ENCODE measurements at regions not wholly inside any gene's neighbourhood (a gene's known extent, or its start where the extent isn't known, plus 50 kb on each side); places are given as distances from the start of the nearest gene placed in this dataset.

DNA sequence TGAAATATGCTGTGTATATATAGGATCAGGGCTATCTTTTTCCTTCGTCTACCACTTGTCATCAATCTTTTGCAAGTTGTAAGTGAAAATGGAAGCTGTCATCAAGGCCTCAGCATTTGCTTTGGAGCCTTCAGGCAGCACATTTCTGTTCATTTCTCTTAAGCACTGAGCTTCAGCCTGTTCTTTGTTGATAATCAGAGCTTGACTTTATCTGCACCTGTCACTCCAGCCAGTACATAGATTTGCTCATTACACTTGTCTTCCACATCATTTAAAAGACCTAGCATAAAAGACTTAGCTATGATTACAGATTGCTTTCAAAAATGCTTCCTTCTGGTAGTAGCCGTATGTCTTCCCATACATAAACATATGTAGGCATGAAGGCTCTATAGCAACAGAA, 189.8 kb upstream of the GRIK2 start:
- Histone ChIP-seq H3K14ac (ENCODE audit: low read length) (no peak overlapping the region), H3K9me3 (ENCODE audit: insufficient read depth, low read depth, low read length) (no peaks in the 10 kb centered on the region), H3K4ac (ENCODE audit: low read depth, low read length) (no peak overlapping the region), H4K12ac (ENCODE audit: low read depth, low read length) (no peak overlapping the region), H2BK120ac (ENCODE audit: insufficient read depth, low read length, poor library complexity) (no peak overlapping the region), H2BK5ac (ENCODE audit: low read depth, low read length, poor library complexity) (no peak overlapping the region), H4K8ac (ENCODE audit: low read depth, low read length) (no peak overlapping the region), H3K9ac (ENCODE audit: low read length) (no peak overlapping the region), H3K27me3 (ENCODE audit: insufficient read depth, low read length) (no peaks in the 10 kb centered on the region), H2AK5ac (ENCODE audit: low read length) (no peak overlapping the region), H2BK12ac (ENCODE audit: low read length) (no peak overlapping the region), H3K36me3 (ENCODE audit: control insufficient read depth in 1 of 2, insufficient read depth in 2 of 2, low read length in 2 of 2) (no peaks in the 10 kb centered on the region), H3K4me2 (ENCODE audit: low read length) (no peak overlapping the region), H3K27ac (ENCODE audit: low read depth, low read length) (no peak overlapping the region), H3K4me3 (ENCODE audit: low read depth, low read length) (no peak overlapping the region), H3K79me2 (ENCODE audit: control insufficient read depth, insufficient read depth, low read length, poor library complexity) (no peaks in the 10 kb centered on the region), H3K18ac (ENCODE audit: low read length) (no peak overlapping the region), H2AFZ (ENCODE audit: insufficient read depth, low read length, poor library complexity) (no peak overlapping the region), H4K91ac (ENCODE audit: low read depth, low read length) (no peak overlapping the region), H3K23ac (ENCODE audit: low read length) (no peak overlapping the region), H3K79me1 (ENCODE audit: low read length) (no peaks in the 10 kb centered on the region), H3K4me1 (ENCODE audit: control insufficient read depth in 1 of 2, insufficient read depth in 2 of 2, low read length in 2 of 2) (no peaks in the 10 kb centered on the region)
- no CpG with 5 or more reads among the region's 2 CpGs for WGBS (ENCODE audit: extremely low coverage, insufficient coverage, insufficient read length)
- DNase-seq: no peak

DNA sequence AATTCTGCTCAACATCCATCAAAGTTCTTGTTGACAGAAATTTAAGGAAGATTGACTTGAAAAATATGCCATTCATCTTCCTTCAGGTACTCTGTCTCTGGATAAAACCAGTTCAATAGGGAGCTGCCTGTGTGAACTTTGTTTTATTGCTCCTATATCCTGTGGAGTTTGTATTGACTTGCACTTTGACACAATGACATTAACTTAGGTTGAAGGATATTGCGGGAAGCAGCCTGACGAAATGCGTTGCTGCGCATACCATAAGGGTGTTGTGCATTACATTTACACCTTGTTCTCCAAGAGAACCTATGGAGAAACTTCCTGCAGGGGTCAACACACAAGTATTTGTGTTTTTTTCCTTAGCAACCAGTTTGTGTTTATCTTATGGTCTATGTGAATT, 185.4 kb upstream of the GRIK2 start:
- Histone ChIP-seq H4K12ac (ENCODE audit: low read depth, low read length) (no peak overlapping the region), H4K8ac (ENCODE audit: low read depth, low read length) (no peak overlapping the region), H3K27ac (ENCODE audit: low read depth, low read length) (no peak overlapping the region), H3K23ac (ENCODE audit: low read length) (no peak overlapping the region), H2BK5ac (ENCODE audit: low read depth, low read length, poor library complexity) (no peak overlapping the region), H3K36me3 (ENCODE audit: control insufficient read depth in 1 of 2, insufficient read depth in 2 of 2, low read length in 2 of 2) (no peaks in the 10 kb centered on the region), H3K9me3 (ENCODE audit: insufficient read depth, low read depth, low read length) (no peaks in the 10 kb centered on the region), H3K79me2 (ENCODE audit: control insufficient read depth, insufficient read depth, low read length, poor library complexity) (no peaks in the 10 kb centered on the region), H3K18ac (ENCODE audit: low read length) (no peak overlapping the region), H3K9ac (ENCODE audit: low read length) (no peak overlapping the region), H3K14ac (ENCODE audit: low read length) (no peak overlapping the region), H2BK120ac (ENCODE audit: insufficient read depth, low read length, poor library complexity) (no peak overlapping the region), H3K27me3 (ENCODE audit: insufficient read depth, low read length) (no peaks in the 10 kb centered on the region), H2AK5ac (ENCODE audit: low read length) (no peak overlapping the region), H2BK12ac (ENCODE audit: low read length) (no peak overlapping the region), H3K4ac (ENCODE audit: low read depth, low read length) (no peak overlapping the region), H3K4me3 (ENCODE audit: low read depth, low read length) (no peak overlapping the region), H3K4me1 (ENCODE audit: control insufficient read depth in 1 of 2, insufficient read depth in 2 of 2, low read length in 2 of 2) (no peaks in the 10 kb centered on the region), H3K4me2 (ENCODE audit: low read length) (no peak overlapping the region), H2AFZ (ENCODE audit: insufficient read depth, low read length, poor library complexity) (no peak overlapping the region), H3K79me1 (ENCODE audit: low read length) (no peaks in the 10 kb centered on the region), H4K91ac (ENCODE audit: low read depth, low read length) (no peak overlapping the region)
- no CpG with 5 or more reads among the region's 4 CpGs for WGBS (ENCODE audit: extremely low coverage, insufficient coverage, insufficient read length)
- DNase-seq: peak; percentile 33 to 66

DNA sequence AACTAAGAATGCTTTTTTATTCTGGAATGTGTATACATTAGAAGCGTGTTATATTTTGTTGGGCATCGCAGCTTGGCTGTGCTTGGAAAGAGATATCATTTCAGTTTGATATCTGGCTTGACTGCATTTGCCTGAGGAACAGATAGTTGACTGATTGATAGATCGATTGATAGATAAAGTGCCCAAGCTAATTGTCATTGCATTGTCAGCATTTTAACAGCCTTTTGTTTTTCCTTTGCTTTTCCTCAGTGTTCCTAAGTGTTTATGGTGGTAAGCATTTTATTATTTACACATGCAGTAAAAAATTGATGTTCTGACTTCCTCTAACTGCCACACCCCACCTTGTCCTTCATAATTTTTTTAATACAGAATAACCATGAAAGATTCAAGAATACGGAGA, 180.9 kb upstream of the GRIK2 start:
- Histone ChIP-seq H3K14ac (ENCODE audit: low read length) (no peak overlapping the region), H2BK12ac (ENCODE audit: low read length) (no peak overlapping the region), H4K91ac (ENCODE audit: low read depth, low read length) (no peak overlapping the region), H2BK5ac (ENCODE audit: low read depth, low read length, poor library complexity) (no peak overlapping the region), H2AFZ (ENCODE audit: insufficient read depth, low read length, poor library complexity) (no peak overlapping the region), H3K27ac (ENCODE audit: low read depth, low read length) (no peak overlapping the region), H3K79me1 (ENCODE audit: low read length) (no peaks in the 10 kb centered on the region), H3K36me3 (ENCODE audit: control insufficient read depth in 1 of 2, insufficient read depth in 2 of 2, low read length in 2 of 2) (no peaks in the 10 kb centered on the region), H3K4me2 (ENCODE audit: low read length) (no peak overlapping the region), H3K23ac (ENCODE audit: low read length) (no peak overlapping the region), H2AK5ac (ENCODE audit: low read length) (no peak overlapping the region), H3K4ac (ENCODE audit: low read depth, low read length) (no peak overlapping the region), H3K18ac (ENCODE audit: low read length) (no peak overlapping the region), H3K27me3 (ENCODE audit: insufficient read depth, low read length) (no peaks in the 10 kb centered on the region), H3K9ac (ENCODE audit: low read length) (no peak overlapping the region), H3K79me2 (ENCODE audit: control insufficient read depth, insufficient read depth, low read length, poor library complexity) (no peaks in the 10 kb centered on the region), H3K4me3 (ENCODE audit: low read depth, low read length) (no peak overlapping the region), H2BK120ac (ENCODE audit: insufficient read depth, low read length, poor library complexity) (no peak overlapping the region), H3K4me1 (ENCODE audit: control insufficient read depth in 1 of 2, insufficient read depth in 2 of 2, low read length in 2 of 2) (no peaks in the 10 kb centered on the region), H3K9me3 (ENCODE audit: insufficient read depth, low read depth, low read length) (no peaks in the 10 kb centered on the region), H4K12ac (ENCODE audit: low read depth, low read length) (no peak overlapping the region), H4K8ac (ENCODE audit: low read depth, low read length) (no peak overlapping the region)
- DNase-seq: no peak
- no CpG with 5 or more reads among the region's 4 CpGs for WGBS (ENCODE audit: extremely low coverage, insufficient coverage, insufficient read length)

DNA sequence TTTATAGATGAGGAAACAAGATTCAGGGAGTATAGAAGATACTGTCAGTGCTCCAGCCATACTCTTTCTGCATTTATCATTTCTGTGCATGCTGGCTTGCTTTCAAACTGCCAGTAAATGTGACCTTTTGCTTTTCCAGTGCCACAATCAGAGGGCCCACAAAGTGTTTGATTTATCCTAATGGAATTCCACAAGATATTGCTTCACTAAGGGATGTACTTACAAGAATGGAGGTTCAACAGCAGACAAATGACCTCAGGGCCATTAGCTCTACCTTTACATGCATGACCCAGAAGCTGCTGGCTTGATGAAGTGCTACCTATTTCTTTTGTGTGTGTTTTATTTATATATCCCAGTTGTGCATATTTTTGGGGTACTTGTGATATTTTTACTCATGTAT, 171.5 kb upstream of the GRIK2 start:
- H3K36me3 ChIP-seq (ENCODE audit: control insufficient read depth in 1 of 2, insufficient read depth in 2 of 2, low read length in 2 of 2): no peaks in the 10 kb centered on the region
- H3K4me2 ChIP-seq (ENCODE audit: low read length): no peak overlapping the region
- H4K91ac ChIP-seq (ENCODE audit: low read depth, low read length): no peak overlapping the region
- H3K9me3 ChIP-seq (ENCODE audit: insufficient read depth, low read depth, low read length): no peaks in the 10 kb centered on the region
- no peak overlapping the region for H2BK5ac ChIP-seq (ENCODE audit: low read depth, low read length, poor library complexity)
- H3K4me1 ChIP-seq (ENCODE audit: control insufficient read depth in 1 of 2, insufficient read depth in 2 of 2, low read length in 2 of 2): no peaks in the 10 kb centered on the region
- no peaks in the 10 kb centered on the region for H3K79me2 ChIP-seq (ENCODE audit: control insufficient read depth, insufficient read depth, low read length, poor library complexity)
- no peak overlapping the region for H2BK120ac ChIP-seq (ENCODE audit: insufficient read depth, low read length, poor library complexity)
- no peak overlapping the region for H3K4ac ChIP-seq (ENCODE audit: low read depth, low read length)
- H3K4me3 ChIP-seq (ENCODE audit: low read depth, low read length): no peak overlapping the region
- no peak overlapping the region for H2AK5ac ChIP-seq (ENCODE audit: low read length)
- DNase-seq: no peak
- H2AFZ ChIP-seq (ENCODE audit: insufficient read depth, low read length, poor library complexity): no peak overlapping the region
- no peaks in the 10 kb centered on the region for H3K79me1 ChIP-seq (ENCODE audit: low read length)
- H3K18ac ChIP-seq (ENCODE audit: low read length): no peak overlapping the region
- no peaks in the 10 kb centered on the region for H3K27me3 ChIP-seq (ENCODE audit: insufficient read depth, low read length)
- no peak overlapping the region for H3K14ac ChIP-seq (ENCODE audit: low read length)
- no peak overlapping the region for H3K27ac ChIP-seq (ENCODE audit: low read depth, low read length)
- no peak overlapping the region for H3K9ac ChIP-seq (ENCODE audit: low read length)
- no peak overlapping the region for H3K23ac ChIP-seq (ENCODE audit: low read length)
- no peak overlapping the region for H4K12ac ChIP-seq (ENCODE audit: low read depth, low read length)
- H4K8ac ChIP-seq (ENCODE audit: low read depth, low read length): no peak overlapping the region
- no peak overlapping the region for H2BK12ac ChIP-seq (ENCODE audit: low read length)

DNA sequence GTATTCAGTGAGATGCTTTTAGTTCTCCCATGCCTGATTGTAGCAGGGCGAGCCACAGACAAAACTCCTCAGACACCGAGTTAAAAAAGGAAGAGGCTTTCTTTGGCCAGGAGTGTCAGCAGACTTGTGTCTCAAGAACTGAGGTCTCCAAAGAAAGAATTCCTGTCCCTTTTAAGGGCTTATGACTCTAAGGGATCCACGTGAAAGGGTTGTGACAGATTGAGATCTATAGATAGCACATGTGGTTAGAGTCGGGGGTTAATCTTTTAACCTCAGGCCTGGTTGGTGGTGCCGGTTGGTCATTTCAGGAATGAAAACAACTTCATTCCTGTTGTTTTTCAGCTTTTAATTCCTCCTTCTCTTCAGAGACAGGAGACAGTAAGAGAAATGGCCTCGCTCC, 168.8 kb upstream of the GRIK2 start:
- H3K27ac ChIP-seq (ENCODE audit: low read depth, low read length): no peak overlapping the region
- H3K9me3 ChIP-seq (ENCODE audit: insufficient read depth, low read depth, low read length): no peaks in the 10 kb centered on the region
- no peak overlapping the region for H2AFZ ChIP-seq (ENCODE audit: insufficient read depth, low read length, poor library complexity)
- no peaks in the 10 kb centered on the region for H3K79me1 ChIP-seq (ENCODE audit: low read length)
- H3K27me3 ChIP-seq (ENCODE audit: insufficient read depth, low read length): no peaks in the 10 kb centered on the region
- no peak overlapping the region for H3K4ac ChIP-seq (ENCODE audit: low read depth, low read length)
- no peak overlapping the region for H3K14ac ChIP-seq (ENCODE audit: low read length)
- H2BK12ac ChIP-seq (ENCODE audit: low read length): no peak overlapping the region
- H3K36me3 ChIP-seq (ENCODE audit: control insufficient read depth in 1 of 2, insufficient read depth in 2 of 2, low read length in 2 of 2): no peaks in the 10 kb centered on the region
- H3K18ac ChIP-seq (ENCODE audit: low read length): no peak overlapping the region
- H3K4me3 ChIP-seq (ENCODE audit: low read depth, low read length): no peak overlapping the region
- no peak overlapping the region for H3K23ac ChIP-seq (ENCODE audit: low read length)
- no peak overlapping the region for H4K91ac ChIP-seq (ENCODE audit: low read depth, low read length)
- no peak overlapping the region for H2AK5ac ChIP-seq (ENCODE audit: low read length)
- H4K12ac ChIP-seq (ENCODE audit: low read depth, low read length): no peak overlapping the region
- no peak overlapping the region for H4K8ac ChIP-seq (ENCODE audit: low read depth, low read length)
- no peak overlapping the region for H2BK5ac ChIP-seq (ENCODE audit: low read depth, low read length, poor library complexity)
- WGBS (ENCODE audit: extremely low coverage, insufficient coverage, insufficient read length): no CpG with 5 or more reads among the region's 6 CpGs
- no peak for DNase-seq
- H3K79me2 ChIP-seq (ENCODE audit: control insufficient read depth, insufficient read depth, low read length, poor library complexity): no peaks in the 10 kb centered on the region
- H2BK120ac ChIP-seq (ENCODE audit: insufficient read depth, low read length, poor library complexity): no peak overlapping the region
- H3K4me1 ChIP-seq (ENCODE audit: control insufficient read depth in 1 of 2, insufficient read depth in 2 of 2, low read length in 2 of 2): no peaks in the 10 kb centered on the region
- H3K9ac ChIP-seq (ENCODE audit: low read length): no peak overlapping the region
- H3K4me2 ChIP-seq (ENCODE audit: low read length): no peak overlapping the region

All from trophoblast cell (in vitro differentiated cells and primary cell).